HL-60 (cell line): ENCODE measurements at regions not wholly inside any gene's neighbourhood (a gene's known extent, or its start where the extent isn't known, plus 50 kb on each side); places are given as distances from the start of the nearest gene placed in this dataset.

Experiments used
- DNase-seq, 2 experiments: peaks; one replicate each; pipeline ENCODE4 v3.0.0-alpha.2; 2010 to 2020; ENCODE audit warnings: low read depth in 1 of 2, low spot score in 1 of 2
- H3K27ac ChIP-seq: fragments of 250-450 bp; sonication (Bioruptor Pico); replicated peaks from 2 replicates; pipeline ENCODE4 v1.5.1; 2020; ENCODE audit warnings: mild to moderate bottlenecking, moderate library complexity
- H3K27me3 ChIP-seq: fragments of 250-450 bp; sonication (Bioruptor Pico); 2 replicates; pipeline ENCODE4 v1.5.1; 2021; ENCODE audit warnings: mild to moderate bottlenecking, moderate library complexity; ENCODE audit not compliant: insufficient read depth, poor library complexity, severe bottlenecking
- H3K4me3 ChIP-seq: replicated peaks from 2 replicates; pipeline ENCODE4 v1.5.1; 2011; ENCODE audit warnings: mild to moderate bottlenecking, control low read depth, low read length; ENCODE audit not compliant: insufficient read depth
- CTCF ChIP-seq: IDR thresholded peaks from one replicate; pipeline ENCODE4 v1.5.1; 2011; ENCODE audit warnings: low read length, control low read depth, inconsistent platforms; ENCODE audit not compliant: insufficient read depth
- GABPA ChIP-seq: IDR thresholded peaks from 2 replicates; pipeline ENCODE4 v1.6.1; 2012; ENCODE audit warnings: low read depth
- POLR2AphosphoS5 ChIP-seq: IDR thresholded peaks from 2 replicates; pipeline ENCODE4 v1.6.1; 2012; ENCODE audit warnings: low read depth
- REST ChIP-seq: IDR thresholded peaks from 2 replicates; pipeline ENCODE4 v1.6.1; 2012; ENCODE audit warnings: low read depth; ENCODE audit not compliant: insufficient replicate concordance
- SPI1 ChIP-seq: IDR thresholded peaks from 2 replicates; pipeline ENCODE4 v1.6.1; 2012; ENCODE audit warnings: low read depth, mild to moderate bottlenecking, borderline replicate concordance

GRCh38 chr7:19871102-19871501, 97.7 kb upstream of the TMEM196 start:
- Histone ChIP-seq H3K27ac (no peak overlapping the region), H3K27me3 (no peaks in the 10 kb centered on the region), H3K4me3 (no peak overlapping the region)
- DNase-seq: no peak
- TF ChIP-seq POLR2AphosphoS5 (no peak), GABPA (no peak), CTCF (no peak), REST (no peak), SPI1 (no peak)

- H3K27me3 ChIP-seq: no peaks in the 10 kb centered on the region
- no peak overlapping the region for H3K27ac ChIP-seq
- TF ChIP-seq POLR2AphosphoS5: no peak
- TF ChIP-seq SPI1: no peak
- no peak for TF ChIP-seq REST
- no peak for TF ChIP-seq CTCF
- TF ChIP-seq GABPA: no peak
- no peak for DNase-seq
- H3K4me3 ChIP-seq: no peak overlapping the region
Observed at GRCh38 chr7:19869979-19870378, 96.6 kb upstream of the TMEM196 start.

GRCh38 chr7:19853261-19853832, 79.9 kb upstream of the TMEM196 start:
- Histone ChIP-seq H3K27me3 (no peaks in the 10 kb centered on the region), H3K27ac (no peak overlapping the region), H3K4me3 (no peak overlapping the region)
- TF ChIP-seq SPI1 (no peak), REST (no peak), CTCF (no peak), POLR2AphosphoS5 (no peak), GABPA (no peak)
- no peak for DNase-seq
